ACC112 (cell line): ENCODE measurements at regions not wholly inside any gene's neighbourhood (a gene's known extent, or its start where the extent isn't known, plus 50 kb on each side); places are given as distances from the start of the nearest gene placed in this dataset.

Source experiments
- H2AFZ ChIP-seq: fragments of 200-600 bp; sonication (generic); one replicate; pipeline ENCODE4 v1.6.0; 2017; ENCODE audit warnings: antibody characterized with exemption, low read length; ENCODE audit not compliant: unreplicated experiment
- H3K27ac ChIP-seq: fragments of 200-600 bp; sonication (generic); 2 replicates; pipeline ENCODE4 v1.5.1; 2014; ENCODE audit warnings: low read depth, mild to moderate bottlenecking, antibody characterized with exemption, low read length, moderate library complexity
- H3K27me3 ChIP-seq: fragments of 200-600 bp; sonication (generic); 2 replicates; pipeline ENCODE4 v1.6.1; 2014; ENCODE audit warnings: mild to moderate bottlenecking, antibody characterized with exemption, low read length, moderate library complexity, mixed read lengths; ENCODE audit not compliant: insufficient read depth
- H3K36me3 ChIP-seq: fragments of 200-600 bp; sonication (generic); 2 replicates; pipeline ENCODE4 v1.6.1; 2016; ENCODE audit warnings: mild to moderate bottlenecking, antibody characterized with exemption, low read length, moderate library complexity, mixed read lengths; ENCODE audit not compliant: insufficient read depth
- H3K4me1 ChIP-seq: fragments of 200-600 bp; sonication (generic); one replicate; pipeline ENCODE4 v1.6.1; 2016; ENCODE audit warnings: low read length, mixed read lengths; ENCODE audit not compliant: insufficient read depth, unreplicated experiment, control insufficient read depth
- H3K4me3 ChIP-seq: fragments of 200-600 bp; sonication (generic); 2 replicates; pipeline ENCODE4 v1.5.1; 2014; ENCODE audit warnings: mild to moderate bottlenecking, low read depth, low read length
- H3K79me2 ChIP-seq: fragments of 200-600 bp; sonication (generic); one replicate; pipeline ENCODE4 v1.6.0; 2016; ENCODE audit warnings: low read length; ENCODE audit not compliant: control insufficient read depth, unreplicated experiment, insufficient read depth

- Histone ChIP-seq H3K27ac (no peak overlapping the region), H3K4me1 (no peaks in the 10 kb centered on the region), H3K4me3 (no peak overlapping the region), H3K36me3 (no peaks in the 10 kb centered on the region), H3K27me3 (no peaks in the 10 kb centered on the region), H2AFZ (no peak overlapping the region), H3K79me2 (no peaks in the 10 kb centered on the region)
Observed at GRCh38 chr2:16402891-16403290, 262.7 kb downstream of the CYRIA start.

GRCh38 chr2:16401761-16402300 lies 263.8 kb downstream of the CYRIA start:
- H3K27me3 ChIP-seq, result no peaks in the 10 kb centered on the region
- no peaks in the 10 kb centered on the region for H3K4me1 ChIP-seq
- H3K36me3 ChIP-seq, result no peaks in the 10 kb centered on the region
- no peak overlapping the region for H3K27ac ChIP-seq
- no peaks in the 10 kb centered on the region for H3K79me2 ChIP-seq
- H3K4me3 ChIP-seq, result no peak overlapping the region
- no peak overlapping the region for H2AFZ ChIP-seq

- H2AFZ ChIP-seq, result no peak overlapping the region
- no peaks in the 10 kb centered on the region for H3K36me3 ChIP-seq
- no peaks in the 10 kb centered on the region for H3K79me2 ChIP-seq
- no peaks in the 10 kb centered on the region for H3K27me3 ChIP-seq
- H3K4me1 ChIP-seq, result no peaks in the 10 kb centered on the region
- H3K27ac ChIP-seq, result no peak overlapping the region
- no peak overlapping the region for H3K4me3 ChIP-seq
Observed at GRCh38 chr2:16400127-16400623, 265.5 kb downstream of the CYRIA start.

GRCh38 chr2:16398486-16399043 lies 267.1 kb downstream of the CYRIA start:
- Histone ChIP-seq H3K36me3 (no peaks in the 10 kb centered on the region), H2AFZ (no peak overlapping the region), H3K27ac (no peak overlapping the region), H3K27me3 (no peaks in the 10 kb centered on the region), H3K4me3 (no peak overlapping the region), H3K4me1 (no peaks in the 10 kb centered on the region), H3K79me2 (no peaks in the 10 kb centered on the region)

- Histone ChIP-seq H3K4me1 (no peaks in the 10 kb centered on the region), H3K36me3 (no peaks in the 10 kb centered on the region), H2AFZ (no peak overlapping the region), H3K27ac (no peak overlapping the region), H3K27me3 (no peaks in the 10 kb centered on the region), H3K4me3 (no peak overlapping the region), H3K79me2 (no peaks in the 10 kb centered on the region)
Observed at GRCh38 chr2:16397681-16398475, 267.8 kb downstream of the CYRIA start.

GRCh38 chr2:16396986-16397385 lies 268.6 kb downstream of the CYRIA start:
- no peak overlapping the region for H2AFZ ChIP-seq
- H3K27ac ChIP-seq, result no peak overlapping the region

GRCh38 chr2:16396171-16396570 lies 269.5 kb downstream of the CYRIA start:
- H2AFZ ChIP-seq, result no peak overlapping the region
- H3K36me3 ChIP-seq, result no peaks in the 10 kb centered on the region
- H3K27me3 ChIP-seq, result no peaks in the 10 kb centered on the region
- no peaks in the 10 kb centered on the region for H3K79me2 ChIP-seq
- no peaks in the 10 kb centered on the region for H3K4me1 ChIP-seq
- H3K4me3 ChIP-seq, result no peak overlapping the region
- H3K27ac ChIP-seq, result no peak overlapping the region

More at GRCh38 chr2:16396986-16397385, 268.6 kb downstream of the CYRIA start:
- no peaks in the 10 kb centered on the region for H3K79me2 ChIP-seq
- no peak overlapping the region for H3K4me3 ChIP-seq
- H3K4me1 ChIP-seq, result no peaks in the 10 kb centered on the region
- no peaks in the 10 kb centered on the region for H3K36me3 ChIP-seq
- no peaks in the 10 kb centered on the region for H3K27me3 ChIP-seq

- H3K4me1 ChIP-seq, result no peaks in the 10 kb centered on the region
- no peak overlapping the region for H3K27ac ChIP-seq
- no peak overlapping the region for H3K4me3 ChIP-seq
- H3K27me3 ChIP-seq, result no peaks in the 10 kb centered on the region
- H3K36me3 ChIP-seq, result no peaks in the 10 kb centered on the region
- H2AFZ ChIP-seq, result no peak overlapping the region
- H3K79me2 ChIP-seq, result no peaks in the 10 kb centered on the region
Observed at GRCh38 chr2:16395601-16396000, 270.0 kb downstream of the CYRIA start.

- no peak overlapping the region for H3K27ac ChIP-seq
- no peak overlapping the region for H2AFZ ChIP-seq
- H3K79me2 ChIP-seq, result no peaks in the 10 kb centered on the region
- H3K27me3 ChIP-seq, result no peaks in the 10 kb centered on the region
- H3K36me3 ChIP-seq, result no peaks in the 10 kb centered on the region
- no peaks in the 10 kb centered on the region for H3K4me1 ChIP-seq
- H3K4me3 ChIP-seq, result no peak overlapping the region
Observed at GRCh38 chr2:16394986-16395550, 270.6 kb downstream of the CYRIA start.

- Histone ChIP-seq H3K27ac (no peak overlapping the region), H3K4me1 (no peaks in the 10 kb centered on the region), H2AFZ (no peak overlapping the region), H3K36me3 (no peaks in the 10 kb centered on the region), H3K27me3 (no peaks in the 10 kb centered on the region), H3K4me3 (no peak overlapping the region), H3K79me2 (no peaks in the 10 kb centered on the region)
Observed at GRCh38 chr2:16394072-16394985, 271.3 kb downstream of the CYRIA start.
